HG03432 (cell line): ENCODE measurements at regions not wholly inside any gene's neighbourhood (a gene's known extent, or its start where the extent isn't known, plus 50 kb on each side); places are given as distances from the start of the nearest gene placed in this dataset.

Experiments used
- ATAC-seq: cut with Tn5 transposase; IDR thresholded peaks from one replicate; pipeline ENCODE4 v1.9.1; 2021; ENCODE audit warnings: mild to moderate bottlenecking, moderate library complexity; ENCODE audit not compliant: unreplicated experiment

- no peak for ATAC-seq
Measured at GRCh38 chr5:112616812-112617547, 120.7 kb upstream of the APC start.

GRCh38 chr5:112625246-112625645 lies 112.4 kb upstream of the APC start:
- no peak for ATAC-seq

GRCh38 chr5:112625689-112626438 lies 111.8 kb upstream of the APC start:
- ATAC-seq: no peak

GRCh38 chr5:112626715-112627114 lies 111.0 kb upstream of the APC start:
- ATAC-seq: no peak

- no peak for ATAC-seq
Measured at GRCh38 chr5:112628214-112628980, 109.3 kb upstream of the APC start.

- no peak for ATAC-seq
Measured at GRCh38 chr5:112630246-112631009, 107.3 kb upstream of the APC start.

GRCh38 chr5:112634166-112634565 lies 103.5 kb upstream of the APC start:
- ATAC-seq: no peak

- ATAC-seq: no peak
Measured at GRCh38 chr5:112634796-112635195, 102.9 kb upstream of the APC start.

- no peak for ATAC-seq
Measured at GRCh38 chr5:112635276-112635675, 102.4 kb upstream of the APC start.

GRCh38 chr5:112635771-112636731 lies 101.6 kb upstream of the APC start:
- ATAC-seq: no peak

- ATAC-seq: no peak
Measured at GRCh38 chr5:112636751-112637150, 100.9 kb upstream of the APC start.

- ATAC-seq: no peak
Measured at GRCh38 chr5:112637343-112637742, 100.3 kb upstream of the APC start.

GRCh38 chr5:112640546-112640945 lies 97.1 kb upstream of the APC start:
- no peak for ATAC-seq

GRCh38 chr5:112641515-112642110 lies 96.1 kb upstream of the APC start:
- ATAC-seq: no peak

- no peak for ATAC-seq
Measured at GRCh38 chr5:112642885-112643284, 94.8 kb upstream of the APC start.

GRCh38 chr5:112643339-112643971 lies 94.2 kb upstream of the APC start:
- ATAC-seq: no peak

- ATAC-seq: no peak
Measured at GRCh38 chr5:112646139-112646936, 91.3 kb upstream of the APC start.

GRCh38 chr5:112647428-112647827 lies 90.3 kb upstream of the APC start:
- no peak for ATAC-seq
